EL (cell line): ENCODE measurements at regions not wholly inside any gene's neighbourhood (a gene's known extent, or its start where the extent isn't known, plus 50 kb on each side); places are given as distances from the start of the nearest gene placed in this dataset.
A peak's percentile ranks its signal among the peaks of the same experiment; 100 is the strongest.
"Not testable (repeated sequence)": the region's sequence is repeated elsewhere in the genome, so short reads cannot be mapped to it uniquely, and the experiment has no call there.

Experiments
- DNase-seq: peaks from one replicate; pipeline ENCODE4 v3.0.0-alpha.2; 2016

DNA sequence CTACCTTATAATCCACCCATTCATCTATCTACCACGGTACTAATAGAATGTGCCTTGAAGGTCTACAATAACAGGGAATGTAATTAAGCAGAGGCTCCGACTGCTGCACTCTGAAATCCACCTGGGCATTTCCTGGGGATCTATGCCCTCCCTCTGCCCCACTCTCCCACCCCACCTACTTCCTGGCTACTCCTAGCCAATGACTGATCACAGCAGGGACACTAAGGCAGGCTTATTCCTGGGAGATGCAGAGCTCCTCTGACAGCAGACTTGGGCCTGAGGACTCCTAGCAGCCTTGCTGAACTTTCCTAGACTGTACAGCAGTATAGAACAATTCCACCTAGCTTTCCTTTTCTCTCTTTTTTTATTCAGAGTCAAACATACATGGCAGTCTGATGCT is 91.1 kb upstream of the DHRS4 start:
- no peak for DNase-seq

DNA sequence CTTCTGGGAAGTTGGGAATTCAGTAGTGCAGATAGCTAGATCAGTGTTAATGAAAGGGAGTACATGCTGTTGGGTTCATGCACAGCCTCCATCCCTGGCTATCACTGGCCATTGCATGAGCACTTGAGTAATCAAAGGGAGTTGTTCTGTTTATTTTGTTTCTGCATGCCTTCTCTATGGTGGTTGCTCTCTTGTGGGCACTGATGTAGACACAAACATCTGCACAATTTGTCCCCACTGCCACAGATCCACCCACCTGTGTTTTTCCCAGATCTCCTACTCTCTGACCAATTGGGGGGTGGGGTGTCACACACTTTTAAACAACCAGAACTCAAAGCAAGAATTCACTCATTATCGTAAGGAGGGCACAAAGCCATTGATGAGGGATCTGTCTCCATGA is 89.7 kb upstream of the DHRS4 start:
- no peak for DNase-seq

- DNase-seq = no peak
Measured at GRCh38 chr14:23864259-23864658, 89.3 kb upstream of the DHRS4 start.

DNA sequence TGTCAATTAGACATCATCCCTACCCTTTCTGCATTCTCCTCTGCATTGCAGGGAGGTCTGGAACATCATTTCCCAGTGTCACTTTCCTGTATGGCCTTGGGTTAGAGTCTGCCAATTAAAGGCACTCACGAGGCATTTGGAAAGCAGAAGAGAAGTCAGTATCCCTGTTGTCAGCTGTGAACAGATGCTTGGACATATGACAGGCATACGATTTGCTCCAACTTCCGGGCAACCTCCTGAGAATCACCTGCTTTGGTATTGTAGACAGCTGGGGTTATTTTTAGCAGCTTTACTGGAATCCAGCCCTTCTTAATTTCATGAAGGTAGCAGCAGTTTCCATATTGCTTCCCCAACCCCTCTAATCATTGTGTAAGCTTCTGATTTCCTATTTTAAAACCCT is 88.7 kb upstream of the DHRS4 start:
- DNase-seq = no peak

- DNase-seq = peak; percentile 4
Measured at GRCh38 chr14:23865502-23865901, 88.1 kb upstream of the DHRS4 start.

GRCh38 chr14:23866269-23866668 is 87.3 kb upstream of the DHRS4 start:
- no peak for DNase-seq

- DNase-seq = no peak
Measured at GRCh38 chr14:23869078-23869719, 84.4 kb upstream of the DHRS4 start.

DNA sequence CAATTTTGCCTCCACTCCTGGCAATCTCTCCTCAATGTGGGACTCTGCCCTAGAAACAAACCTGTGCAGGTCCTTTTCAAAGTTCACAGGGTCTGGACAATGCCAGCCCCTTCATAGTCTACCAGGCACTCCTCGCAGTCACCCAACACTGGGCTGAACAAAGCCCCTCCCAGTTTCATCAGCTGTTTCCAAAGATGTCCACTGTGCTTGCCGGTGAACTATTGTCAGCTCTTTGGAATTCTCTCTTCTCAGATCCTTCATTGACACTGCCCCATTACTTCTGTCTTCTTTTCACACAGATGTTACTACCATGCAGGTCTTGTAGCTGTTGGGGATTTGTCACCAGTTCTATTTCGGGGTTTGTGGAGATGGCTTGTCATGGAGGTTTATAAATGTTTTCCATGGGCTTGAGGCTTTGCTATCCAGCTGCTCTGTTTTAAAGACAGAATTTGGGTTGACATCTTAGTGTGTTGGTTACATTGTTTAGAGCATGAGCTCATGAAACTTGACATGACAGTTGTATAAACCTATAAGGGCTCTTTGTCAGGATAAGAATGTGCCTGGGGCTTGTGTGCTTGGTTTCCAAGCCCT is 77.3 kb upstream of the DHRS4 start:
- DNase-seq = no peak

GRCh38 chr14:23877111-23877510 is 76.5 kb upstream of the DHRS4 start:
- DNase-seq = no peak

- no peak for DNase-seq
Measured at GRCh38 chr14:23877538-23878180, 75.9 kb upstream of the DHRS4 start.

GRCh38 chr14:23881282-23881681 is 72.3 kb upstream of the DHRS4 start:
- DNase-seq = no peak

GRCh38 chr14:23883684-23884540 is 69.7 kb upstream of the DHRS4 start:
- no peak for DNase-seq

GRCh38 chr14:23884541-23884904 is 69.0 kb upstream of the DHRS4 start:
- DNase-seq = no peak

- no peak for DNase-seq
Measured at GRCh38 chr14:23887536-23887935, 66.0 kb upstream of the DHRS4 start.

- not testable (repeated sequence) for DNase-seq
Measured at GRCh38 chr14:23891717-23892116, 61.9 kb upstream of the DHRS4 start.

GRCh38 chr14:23892289-23892688 is 61.3 kb upstream of the DHRS4 start:
- DNase-seq = not testable (repeated sequence)

GRCh38 chr14:23894362-23895052 is 59.1 kb upstream of the DHRS4 start:
- DNase-seq = no peak

- DNase-seq = no peak
Measured at GRCh38 chr14:23895053-23895419, 58.5 kb upstream of the DHRS4 start.

DNA sequence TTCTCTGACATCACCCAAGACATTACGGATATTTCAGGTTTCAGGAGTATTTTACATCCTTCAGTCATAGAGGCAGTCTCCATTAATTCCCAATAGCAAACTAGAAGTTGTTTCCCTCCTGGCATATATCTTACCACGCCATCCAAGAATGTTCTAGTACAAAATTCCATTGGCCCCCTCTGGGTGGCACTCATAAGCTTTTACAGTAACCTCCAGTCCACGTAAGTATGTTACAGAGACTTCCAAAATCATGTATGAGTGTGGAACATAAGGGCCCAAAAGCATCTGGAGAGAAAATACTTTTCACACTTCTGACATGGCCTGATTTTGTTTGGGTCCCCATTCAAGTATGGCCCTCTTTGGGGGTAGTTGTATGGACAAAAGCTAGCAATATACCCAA is 58.1 kb upstream of the DHRS4 start:
- DNase-seq = no peak

DNA sequence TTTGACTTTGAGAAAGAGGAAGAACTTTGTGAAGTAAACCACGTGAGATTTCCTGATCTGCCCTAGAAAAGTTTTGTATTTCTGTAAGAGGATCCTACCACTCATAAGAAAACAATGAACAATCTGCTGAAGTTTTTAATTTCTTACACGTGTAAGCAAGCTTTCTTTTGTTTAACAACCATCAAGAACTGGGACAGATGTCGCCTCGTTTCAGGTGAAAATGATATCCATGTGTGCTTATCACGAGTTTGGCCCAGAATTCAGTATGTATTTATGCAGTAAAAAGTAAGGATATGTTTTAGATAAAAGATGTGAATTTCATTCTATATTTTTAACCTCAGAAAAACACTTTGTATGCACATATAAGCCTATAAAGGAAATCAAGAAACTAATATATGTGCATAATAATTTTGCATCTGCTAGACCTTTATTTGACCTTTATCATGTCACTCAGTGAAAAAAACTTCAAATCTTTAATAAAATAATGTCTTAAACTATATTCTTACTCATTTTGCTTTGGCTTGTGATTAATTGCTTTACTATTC is 56.9 kb upstream of the DHRS4 start:
- DNase-seq = no peak

- not testable (repeated sequence) for DNase-seq
Measured at GRCh38 chr14:23897291-23897690, 56.3 kb upstream of the DHRS4 start.

- not testable (repeated sequence) for DNase-seq
Measured at GRCh38 chr14:23898359-23898758, 55.2 kb upstream of the DHRS4 start.

DNA sequence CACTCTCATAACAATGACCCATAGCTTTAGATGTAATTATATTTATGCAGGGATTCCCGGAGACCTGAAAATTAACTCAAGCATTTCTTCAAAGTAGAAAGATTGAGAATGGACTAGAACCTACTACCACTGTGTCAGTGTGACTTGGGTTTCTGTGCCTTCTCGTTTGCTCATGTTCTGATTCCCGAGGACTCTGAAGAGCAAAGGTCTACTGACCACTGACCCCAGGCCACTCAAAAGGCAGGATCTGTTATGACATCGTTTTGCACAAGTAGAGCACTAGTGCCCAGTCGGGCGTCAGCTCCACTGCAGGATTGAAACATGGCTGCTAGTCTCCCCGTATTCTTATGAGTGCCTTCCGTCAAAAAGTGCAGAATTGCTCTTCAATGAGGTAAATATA is 53.8 kb upstream of the DHRS4 start:
- no peak for DNase-seq
